ENCODE measurements at regions not wholly inside any gene's neighbourhood (a gene's known extent, or its start where the extent isn't known, plus 50 kb on each side); places are given as distances from the start of the nearest gene placed in this dataset.
A peak's percentile ranks its signal among the peaks of the same experiment; 100 is the strongest.
"Not testable (repeated sequence)": the region's sequence is repeated elsewhere in the genome, so short reads cannot be mapped to it uniquely, and the experiment has no call there.

GRCh38 chr12:65696227-65696626 lies 128.1 kb upstream of the HMGA2 start:
- H3K36me3 ChIP-seq, result no peaks in the 10 kb centered on the region
- no peak overlapping the region for H3K4me3 ChIP-seq
- no peaks in the 10 kb centered on the region for H3K9me3 ChIP-seq
- DNase-seq, result no peak
- no peaks in the 10 kb centered on the region for H3K27me3 ChIP-seq

DNA sequence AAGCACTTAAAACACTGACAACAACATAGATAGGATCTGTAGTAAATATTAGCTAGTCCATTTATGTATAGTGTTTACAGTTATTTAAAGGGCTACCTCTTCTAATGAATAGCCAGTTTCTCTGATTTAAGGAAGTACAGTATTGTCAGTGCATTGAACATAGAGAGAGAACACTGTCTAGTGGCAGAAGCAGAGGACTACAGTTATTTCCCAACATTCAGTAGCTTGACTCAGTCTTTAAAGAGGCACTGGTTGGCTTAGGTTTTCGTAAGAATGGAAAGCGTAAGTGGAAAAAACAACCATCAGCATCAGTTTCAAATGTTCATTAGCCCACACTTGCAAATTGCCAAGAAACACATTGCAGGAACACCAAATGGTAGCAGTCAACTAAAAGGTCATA lies 125.0 kb upstream of the HMGA2 start:
- DNase-seq, result no peak
- H3K4me3 ChIP-seq, result no peak overlapping the region
- H3K36me3 ChIP-seq, result no peaks in the 10 kb centered on the region
- no peaks in the 10 kb centered on the region for H3K27me3 ChIP-seq
- peaks cover 8% of the 10 kb centered on the region; the same call in 1 of the 2 replicates for H3K9me3 ChIP-seq

DNA sequence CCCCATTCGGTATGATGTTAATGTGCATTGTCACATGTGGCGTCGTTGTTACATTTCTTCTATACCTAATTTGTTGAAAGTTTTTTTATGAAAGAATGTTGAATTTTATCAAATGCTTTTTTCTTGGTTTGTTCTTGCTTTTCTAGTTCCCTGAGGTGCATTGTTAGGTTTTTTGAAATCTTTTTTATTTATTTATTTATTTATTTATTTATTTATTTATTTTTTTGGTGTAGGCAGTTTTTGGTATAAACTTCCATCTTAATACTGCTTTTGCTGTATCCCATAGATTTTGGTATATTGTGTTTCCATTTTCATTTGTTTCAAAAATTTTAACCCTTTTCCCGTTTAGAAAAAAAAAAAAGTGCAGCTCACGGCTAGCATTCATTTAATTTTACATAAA lies 121.1 kb upstream of the HMGA2 start:
- H3K36me3 ChIP-seq, result no peaks in the 10 kb centered on the region
- H3K9me3 ChIP-seq, result peaks cover 25% of the 10 kb centered on the region
- H3K4me3 ChIP-seq, result no peak overlapping the region
- DNase-seq, result no peak
- no peaks in the 10 kb centered on the region for H3K27me3 ChIP-seq

DNA sequence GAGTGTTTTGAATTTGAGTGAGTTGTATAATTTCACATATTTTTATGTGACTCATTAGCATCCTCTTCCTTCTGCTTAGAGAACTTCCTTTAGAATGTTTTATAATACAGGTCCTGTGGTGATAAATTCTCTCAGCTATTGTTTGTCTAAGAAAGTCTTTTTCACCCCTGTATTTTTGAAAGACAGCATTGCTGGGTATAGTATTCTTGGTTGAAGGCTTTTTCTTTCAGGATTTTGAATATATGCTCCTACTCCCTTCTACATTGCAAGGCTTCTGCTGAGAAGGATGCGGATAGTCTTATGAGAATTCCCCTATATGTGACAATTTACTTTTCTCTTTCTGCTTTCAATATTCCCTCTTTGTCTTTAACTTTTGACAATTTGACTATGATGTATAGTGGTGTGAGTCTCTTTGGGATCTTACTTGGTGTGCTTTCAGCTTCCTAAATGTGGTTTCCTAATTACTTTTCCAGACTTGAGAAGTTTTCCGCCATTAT lies 118.9 kb upstream of the HMGA2 start:
- Histone ChIP-seq H3K36me3 (no peaks in the 10 kb centered on the region), H3K27me3 (no peaks in the 10 kb centered on the region), H3K4me3 (no peak overlapping the region), H3K9me3 (peaks cover 25% of the 10 kb centered on the region)
- DNase-seq, result no peak

DNA sequence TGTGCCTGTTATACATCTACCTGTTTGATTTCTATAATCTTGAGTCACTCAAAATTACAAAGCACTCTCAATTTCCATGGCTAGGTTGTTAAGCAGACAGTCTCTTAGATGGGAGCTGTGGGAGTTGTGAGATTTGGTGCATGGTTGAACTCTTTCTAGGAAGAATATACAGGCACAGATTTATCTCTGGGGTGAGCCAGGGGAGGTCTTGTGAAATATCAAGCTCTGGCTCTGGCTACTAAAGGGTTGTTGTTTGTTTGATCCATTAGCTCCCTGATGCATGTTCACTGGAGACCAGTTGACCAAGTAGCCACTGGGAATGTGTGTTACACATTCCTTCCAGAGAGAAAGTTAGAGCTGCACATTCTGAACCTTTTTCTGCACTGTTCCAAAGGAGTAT lies 117.2 kb upstream of the HMGA2 start:
- Histone ChIP-seq H3K9me3 (peaks cover 25% of the 10 kb centered on the region), H3K36me3 (no peaks in the 10 kb centered on the region), H3K4me3 (no peak overlapping the region), H3K27me3 (no peaks in the 10 kb centered on the region)
- no peak for DNase-seq

DNA sequence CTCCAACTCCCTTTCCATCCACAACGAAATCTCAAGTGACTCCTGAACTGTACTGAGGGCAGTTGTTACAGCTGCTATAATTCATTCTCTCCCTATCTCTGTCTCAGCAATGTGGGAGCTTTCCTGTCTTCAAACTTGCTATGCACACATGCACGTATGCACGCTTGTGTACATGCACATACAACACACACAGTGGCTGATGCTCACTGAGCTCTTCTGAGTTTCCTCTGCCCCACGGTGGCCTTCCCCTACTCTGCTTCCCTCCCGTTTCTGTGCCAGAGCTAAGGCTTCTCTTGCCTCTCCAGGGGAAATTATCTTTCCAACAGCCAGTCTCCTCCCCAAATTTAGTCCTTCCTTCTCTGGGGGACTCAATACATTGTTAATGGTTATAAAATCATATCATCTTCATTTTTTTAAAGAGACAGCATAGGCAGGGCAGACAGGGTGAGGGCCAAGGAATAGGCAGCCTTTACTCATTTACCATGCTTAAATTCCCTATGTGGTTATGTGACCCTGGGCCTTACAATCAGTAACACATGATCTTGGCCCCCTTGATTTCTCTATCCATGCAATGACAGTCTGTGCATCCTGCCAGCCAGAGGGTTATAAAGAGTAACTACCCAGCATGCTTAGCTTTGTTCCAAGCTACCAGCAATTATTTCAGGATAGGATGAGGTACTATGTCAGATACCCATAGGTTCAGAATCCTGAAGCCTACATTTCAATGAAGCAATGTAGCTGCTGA lies 111.9 kb upstream of the HMGA2 start:
- H3K4me3 ChIP-seq, result no peak overlapping the region
- no peak for DNase-seq
- H3K9me3 ChIP-seq, result no peaks in the 10 kb centered on the region
- no peaks in the 10 kb centered on the region for H3K27me3 ChIP-seq
- H3K36me3 ChIP-seq, result no peaks in the 10 kb centered on the region

GRCh38 chr12:65715961-65716360 lies 108.3 kb upstream of the HMGA2 start:
- no peaks in the 10 kb centered on the region for H3K36me3 ChIP-seq
- no peaks in the 10 kb centered on the region for H3K27me3 ChIP-seq
- DNase-seq, result no peak
- H3K4me3 ChIP-seq, result no peak overlapping the region
- H3K9me3 ChIP-seq, result no peaks in the 10 kb centered on the region

DNA sequence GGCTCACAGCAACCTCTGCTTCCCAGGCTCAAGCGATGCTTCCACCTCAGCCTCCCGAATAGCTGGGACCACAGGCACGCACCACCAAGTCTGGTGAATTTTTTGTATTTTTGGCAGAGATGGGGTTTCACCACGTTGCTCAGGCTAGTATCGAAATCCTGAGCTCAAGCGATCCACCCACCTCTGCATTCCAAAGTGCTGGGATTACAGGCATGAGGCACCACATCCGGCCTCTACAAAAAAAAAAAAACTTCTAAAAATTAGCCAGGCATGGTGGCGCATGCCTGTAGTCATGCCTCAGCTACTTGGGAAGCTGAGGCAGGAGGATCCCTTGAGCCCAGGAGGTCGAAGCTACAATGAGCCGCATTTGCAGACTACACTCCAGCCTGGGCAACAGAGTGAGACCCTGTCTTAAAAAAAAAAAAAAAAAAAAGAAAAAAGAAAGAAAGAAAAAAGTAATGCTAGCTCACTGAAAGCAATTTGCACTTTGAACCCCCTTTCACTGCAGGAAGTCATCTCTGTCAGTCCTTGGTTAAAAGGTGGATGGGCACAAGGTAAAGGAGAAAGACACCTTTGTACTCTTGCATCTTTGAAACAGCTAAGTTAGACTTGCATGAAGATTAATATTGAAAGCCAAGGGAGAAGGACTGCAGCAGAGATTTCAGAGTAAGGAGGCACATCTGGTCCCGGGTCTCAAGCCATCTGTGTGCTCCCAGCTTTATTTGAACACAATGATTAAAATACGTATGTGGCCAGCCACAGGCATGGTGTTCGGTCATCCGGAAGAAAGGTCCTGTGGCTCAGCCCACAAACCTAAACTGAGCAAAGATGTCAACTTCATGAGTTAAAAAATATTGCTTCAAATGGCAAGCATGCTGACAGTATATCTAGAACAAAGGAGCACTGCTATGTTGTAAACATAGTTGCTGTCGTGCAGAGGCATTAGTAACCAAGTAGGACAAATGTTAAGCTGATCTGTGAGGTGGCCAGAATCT lies 103.8 kb upstream of the HMGA2 start:
- peak; percentile 61 for DNase-seq
- no peaks in the 10 kb centered on the region for H3K36me3 ChIP-seq
- H3K27me3 ChIP-seq, result no peaks in the 10 kb centered on the region
- H3K9me3 ChIP-seq, result no peaks in the 10 kb centered on the region
- no peak overlapping the region for H3K4me3 ChIP-seq

DNA sequence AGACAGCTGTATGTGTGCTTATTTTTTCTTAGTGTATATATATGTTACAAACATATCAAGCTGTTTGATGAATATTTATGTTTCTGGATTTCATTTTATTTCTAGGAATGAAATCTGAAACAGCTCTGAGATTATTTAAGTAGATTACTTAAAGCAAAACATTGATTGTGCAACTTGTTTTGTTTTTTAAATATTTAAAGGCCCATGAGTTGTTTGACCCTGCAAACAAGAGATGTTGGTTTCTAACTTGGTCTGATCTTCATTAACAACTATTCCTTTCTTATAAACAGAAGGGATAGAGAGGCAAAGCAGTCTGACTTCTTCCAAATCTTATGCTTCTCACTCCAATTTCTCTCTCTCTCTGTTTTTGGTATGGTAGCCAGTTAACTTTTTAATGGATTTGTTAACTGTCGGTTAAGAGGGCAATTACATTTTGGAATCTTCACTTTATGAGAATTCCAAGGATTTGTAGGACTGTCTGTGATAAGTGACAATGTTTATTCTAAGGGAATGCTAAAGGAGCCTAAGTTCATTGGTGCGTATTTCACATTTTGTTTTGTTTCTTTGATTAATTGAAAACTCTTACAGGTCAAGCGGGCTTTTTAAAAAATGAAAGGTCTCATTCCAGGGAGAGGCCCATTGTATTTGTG lies 102.6 kb upstream of the HMGA2 start:
- Histone ChIP-seq H3K27me3 (no peaks in the 10 kb centered on the region), H3K36me3 (no peaks in the 10 kb centered on the region), H3K4me3 (no peak overlapping the region), H3K9me3 (no peaks in the 10 kb centered on the region)
- DNase-seq, result no peak

GRCh38 chr12:65725376-65725775 lies 98.9 kb upstream of the HMGA2 start:
- Histone ChIP-seq H3K4me3 (no peak overlapping the region), H3K27me3 (peaks cover 9% of the 10 kb centered on the region), H3K9me3 (no peaks in the 10 kb centered on the region), H3K36me3 (no peaks in the 10 kb centered on the region)
- DNase-seq, result no peak

GRCh38 chr12:65728455-65728847 lies 95.8 kb upstream of the HMGA2 start:
- Histone ChIP-seq H3K36me3 (no peaks in the 10 kb centered on the region), H3K9me3 (no peaks in the 10 kb centered on the region), H3K4me3 (no peak overlapping the region), H3K27me3 (peaks cover 9% of the 10 kb centered on the region)
- no peak for DNase-seq

GRCh38 chr12:65728848-65729793 lies 95.2 kb upstream of the HMGA2 start:
- peak overlapping the region; percentile 37 for H3K4me3 ChIP-seq

GRCh38 chr12:65731771-65732170 lies 92.5 kb upstream of the HMGA2 start:
- Histone ChIP-seq H3K4me3 (no peak overlapping the region), H3K27me3 (peaks cover 9% of the 10 kb centered on the region), H3K9me3 (no peaks in the 10 kb centered on the region), H3K36me3 (no peaks in the 10 kb centered on the region)
- no peak for DNase-seq

More at GRCh38 chr12:65728848-65729793, 95.2 kb upstream of the HMGA2 start:
- H3K9me3 ChIP-seq, result no peaks in the 10 kb centered on the region
- H3K36me3 ChIP-seq, result no peaks in the 10 kb centered on the region
- peaks cover 9% of the 10 kb centered on the region for H3K27me3 ChIP-seq
- peak; percentile 19 for DNase-seq

DNA sequence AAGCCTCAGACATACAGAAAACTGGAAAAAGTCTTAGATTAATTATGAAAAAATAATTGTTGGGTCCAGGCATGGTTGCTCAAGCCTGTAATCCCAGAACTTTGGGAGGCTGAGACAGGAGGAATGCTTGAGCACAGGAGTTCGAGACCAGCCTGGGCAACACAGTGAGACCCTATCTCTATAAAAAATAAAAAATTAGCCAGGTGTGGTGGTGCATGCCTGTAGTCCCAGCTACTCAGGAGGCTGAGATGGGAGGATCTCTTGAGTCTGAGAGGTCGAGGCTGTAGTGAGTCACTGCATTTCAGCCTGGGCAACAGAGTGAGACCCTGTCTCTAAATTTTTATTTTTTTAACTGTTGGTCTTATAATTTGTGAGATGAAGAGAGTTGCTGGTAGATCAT lies 90.6 kb upstream of the HMGA2 start:
- not testable (repeated sequence) for DNase-seq, H3K27me3 ChIP-seq, H3K4me3 ChIP-seq, H3K36me3 ChIP-seq, H3K9me3 ChIP-seq

- Histone ChIP-seq H3K27me3 (peaks cover 8% of the 10 kb centered on the region), H3K36me3 (no peaks in the 10 kb centered on the region), H3K9me3 (no peaks in the 10 kb centered on the region), H3K4me3 (no peak overlapping the region)
- DNase-seq, result no peak
Measured at GRCh38 chr12:65734226-65734625, 90.1 kb upstream of the HMGA2 start.

DNA sequence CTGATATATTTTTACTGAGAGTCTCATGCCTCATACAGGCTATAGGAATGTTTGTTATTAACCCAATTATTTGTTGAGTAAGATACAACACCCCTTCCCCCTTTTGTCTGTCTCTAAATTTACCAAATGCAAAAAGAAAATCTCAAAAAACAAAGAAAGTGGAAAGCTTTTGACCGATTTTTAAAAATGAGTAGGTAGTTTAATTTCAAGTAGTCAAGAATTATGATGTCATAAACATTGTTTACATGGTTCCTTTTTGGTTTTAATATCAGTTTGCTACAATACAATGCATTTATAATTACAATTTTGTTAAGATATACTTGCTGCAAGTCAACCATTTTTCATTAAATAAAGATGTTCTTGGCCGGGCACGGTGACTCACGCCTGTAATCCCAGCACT lies 84.7 kb upstream of the HMGA2 start:
- no peak overlapping the region for H3K4me3 ChIP-seq
- no peaks in the 10 kb centered on the region for H3K27me3 ChIP-seq
- DNase-seq, result no peak
- H3K36me3 ChIP-seq, result no peaks in the 10 kb centered on the region
- H3K9me3 ChIP-seq, result no peaks in the 10 kb centered on the region
